ENCODE measurements at regions not wholly inside any gene's neighbourhood (a gene's known extent, or its start where the extent isn't known, plus 50 kb on each side); places are given as distances from the start of the nearest gene placed in this dataset.

GRCh38 chr5:50969151-50970031, 303.0 kb downstream of the PARP8 start:
- DNase-seq = no peak
- no peak for TF ChIP-seq GATA1 (IDR thresholded peaks at IDR 0.05; ENCODE audit: low read depth, low read length)
- no peak for TF ChIP-seq POLR2A (IDR thresholded peaks at IDR 0.05; ENCODE audit: low read length)

- DNase-seq = no peak
- TF ChIP-seq POLR2A (IDR thresholded peaks at IDR 0.05; ENCODE audit: low read length) = no peak
- no peak for TF ChIP-seq GATA1 (IDR thresholded peaks at IDR 0.05; ENCODE audit: low read depth, low read length)
Observed at GRCh38 chr5:50975840-50976239, 309.4 kb downstream of the PARP8 start.

GRCh38 chr5:50978924-50979323, 312.5 kb downstream of the PARP8 start:
- DNase-seq = no peak
- TF ChIP-seq POLR2A (IDR thresholded peaks at IDR 0.05; ENCODE audit: low read length) (no peak), GATA1 (IDR thresholded peaks at IDR 0.05; ENCODE audit: low read depth, low read length) (no peak)

- no peak for TF ChIP-seq GATA1 (IDR thresholded peaks at IDR 0.05; ENCODE audit: low read depth, low read length)
- TF ChIP-seq POLR2A (IDR thresholded peaks at IDR 0.05; ENCODE audit: low read length) = no peak
- no peak for DNase-seq
Observed at GRCh38 chr5:50984640-50985039, 318.2 kb downstream of the PARP8 start.

- TF ChIP-seq GATA1 (IDR thresholded peaks at IDR 0.05; ENCODE audit: low read depth, low read length) (no peak), POLR2A (IDR thresholded peaks at IDR 0.05; ENCODE audit: low read length) (no peak)
Observed at GRCh38 chr5:50990296-50990924, 324.0 kb downstream of the PARP8 start.

GRCh38 chr5:50995285-50995942, 329.0 kb downstream of the PARP8 start:
- TF ChIP-seq POLR2A (IDR thresholded peaks at IDR 0.05; ENCODE audit: low read length) (no peak), GATA1 (IDR thresholded peaks at IDR 0.05; ENCODE audit: low read depth, low read length) (no peak)
- DNase-seq = no peak

More at GRCh38 chr5:50990296-50990924, 324.0 kb downstream of the PARP8 start:
- DNase-seq = no peak

- TF ChIP-seq GATA1 (IDR thresholded peaks at IDR 0.05; ENCODE audit: low read depth, low read length) (no peak), POLR2A (IDR thresholded peaks at IDR 0.05; ENCODE audit: low read length) (no peak)
- DNase-seq = no peak
Observed at GRCh38 chr5:51001227-51001923, 334.9 kb downstream of the PARP8 start.

- TF ChIP-seq GATA1 (IDR thresholded peaks at IDR 0.05; ENCODE audit: low read depth, low read length) (no peak), POLR2A (IDR thresholded peaks at IDR 0.05; ENCODE audit: low read length) (no peak)
- no peak for DNase-seq
Observed at GRCh38 chr5:51002368-51002767, 335.9 kb downstream of the PARP8 start.

GRCh38 chr5:51013036-51013435, 346.6 kb downstream of the PARP8 start:
- no peak for DNase-seq
- TF ChIP-seq GATA1 (IDR thresholded peaks at IDR 0.05; ENCODE audit: low read depth, low read length) = no peak
- TF ChIP-seq POLR2A (IDR thresholded peaks at IDR 0.05; ENCODE audit: low read length) = no peak

- DNase-seq = no peak
- TF ChIP-seq POLR2A (IDR thresholded peaks at IDR 0.05; ENCODE audit: low read length) (no peak), GATA1 (IDR thresholded peaks at IDR 0.05; ENCODE audit: low read depth, low read length) (no peak)
Observed at GRCh38 chr5:51018423-51018822, 352.0 kb downstream of the PARP8 start.

- no peak for DNase-seq
- no peak for TF ChIP-seq GATA1 (IDR thresholded peaks at IDR 0.05; ENCODE audit: low read depth, low read length)
- TF ChIP-seq POLR2A (IDR thresholded peaks at IDR 0.05; ENCODE audit: low read length) = no peak
Observed at GRCh38 chr5:51024263-51024662, 357.8 kb downstream of the PARP8 start.

GRCh38 chr5:51027271-51027670, 356.0 kb upstream of the ISL1 start:
- no peak for DNase-seq
- TF ChIP-seq POLR2A (IDR thresholded peaks at IDR 0.05; ENCODE audit: low read length) (no peak), GATA1 (IDR thresholded peaks at IDR 0.05; ENCODE audit: low read depth, low read length) (no peak)

- TF ChIP-seq GATA1 (IDR thresholded peaks at IDR 0.05; ENCODE audit: low read depth, low read length) (no peak), POLR2A (IDR thresholded peaks at IDR 0.05; ENCODE audit: low read length) (no peak)
- no peak for DNase-seq
Observed at GRCh38 chr5:51028394-51028793, 354.9 kb upstream of the ISL1 start.

GRCh38 chr5:51033215-51033614, 350.0 kb upstream of the ISL1 start:
- DNase-seq = no peak
- TF ChIP-seq POLR2A (IDR thresholded peaks at IDR 0.05; ENCODE audit: low read length) = no peak
- TF ChIP-seq GATA1 (IDR thresholded peaks at IDR 0.05; ENCODE audit: low read depth, low read length) = no peak
